ENCODE measurements at regions not wholly inside any gene's neighbourhood (a gene's known extent, or its start where the extent isn't known, plus 50 kb on each side); places are given as distances from the start of the nearest gene placed in this dataset.

DNA sequence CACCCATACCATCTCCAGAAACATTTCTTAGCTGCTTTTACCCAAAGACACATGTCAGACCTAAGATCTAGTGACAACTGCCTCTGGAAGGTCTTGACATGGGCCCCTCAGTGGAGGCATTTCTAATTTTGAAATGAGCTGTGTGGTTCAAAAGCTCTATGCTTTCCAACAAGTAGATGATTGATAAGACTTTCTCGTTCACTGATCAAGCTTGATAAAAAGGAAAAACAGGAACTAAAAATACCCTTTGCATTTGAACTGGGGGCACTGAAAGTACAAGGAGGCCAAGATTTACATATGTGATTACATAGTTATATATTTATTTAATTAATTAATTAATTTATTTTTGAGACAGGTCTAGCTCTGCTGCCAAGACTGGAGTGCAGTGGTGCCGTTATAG is 61.3 kb upstream of the SCOC start:
- no peak for TF ChIP-seq GATA2 (IDR thresholded peaks at IDR 0.05; ENCODE audit: low read depth, low read length)
- no peak for TF ChIP-seq GATA3 (IDR thresholded peaks at IDR 0.05; ENCODE audit: low read depth, low read length)

All from SH-SY5Y (cell line).